H9 (cell line): ENCODE measurements at regions not wholly inside any gene's neighbourhood (a gene's known extent, or its start where the extent isn't known, plus 50 kb on each side); places are given as distances from the start of the nearest gene placed in this dataset.

ENCODE experiments used
- DNase-seq: peaks from one replicate; pipeline ENCODE4 v3.0.0-alpha.2; 2017
- H2AFZ ChIP-seq: one replicate; pipeline ENCODE4 v1.6.1; 2013; ENCODE audit warnings: mild to moderate bottlenecking, low read length, control low read depth, moderate library complexity
- H2AK5ac ChIP-seq: 2 replicates; pipeline ENCODE4 v1.6.1; 2013; ENCODE audit warnings: low read length, control low read depth, mixed read lengths; ENCODE audit not compliant: insufficient read length
- H2BK120ac ChIP-seq: one replicate; pipeline ENCODE4 v1.6.1; 2013; ENCODE audit warnings: low read depth, mild to moderate bottlenecking, low read length, control low read depth, inconsistent platforms; ENCODE audit not compliant: poor library complexity, severe bottlenecking
- H2BK12ac ChIP-seq: 2 replicates; pipeline ENCODE4 v1.6.1; 2013; ENCODE audit warnings: low read length, control low read depth, mixed read lengths, low read depth; ENCODE audit not compliant: insufficient read length
- H2BK15ac ChIP-seq: 2 replicates; pipeline ENCODE4 v1.6.1; 2013; ENCODE audit warnings: low read depth, low read length, control low read depth
- H2BK20ac ChIP-seq: one replicate; pipeline ENCODE4 v1.6.1; 2013; ENCODE audit warnings: low read depth, mild to moderate bottlenecking, low read length, control low read depth, inconsistent platforms; ENCODE audit not compliant: poor library complexity, severe bottlenecking
- H2BK5ac ChIP-seq: 2 replicates; pipeline ENCODE4 v1.6.1; 2013; ENCODE audit warnings: low read length, control low read depth, mixed read lengths; ENCODE audit not compliant: insufficient read length
- H3K14ac ChIP-seq: 2 replicates; pipeline ENCODE4 v1.6.1; 2013; ENCODE audit warnings: low read length, control low read depth; ENCODE audit not compliant: insufficient read depth
- H3K18ac ChIP-seq: 2 replicates; pipeline ENCODE4 v1.6.1; 2013; ENCODE audit warnings: low read depth, mild to moderate bottlenecking, mixed read lengths, low read length, control low read depth; ENCODE audit not compliant: insufficient read length
- H3K23ac ChIP-seq: 2 replicates; pipeline ENCODE4 v1.6.1; 2013; ENCODE audit warnings: low read length, control low read depth, mixed read lengths, low read depth; ENCODE audit not compliant: insufficient read length
- H3K23me2 ChIP-seq: 2 replicates; pipeline ENCODE4 v1.6.1; 2013; ENCODE audit warnings: low read depth, mild to moderate bottlenecking, mixed read lengths, low read length, control low read depth; ENCODE audit not compliant: insufficient read length, poor library complexity, severe bottlenecking
- H3K27ac ChIP-seq: 2 replicates; pipeline ENCODE4 v1.5.1; 2013; ENCODE audit warnings: low read length, control low read depth, mixed read lengths, low read depth; ENCODE audit not compliant: insufficient read length
- H3K27me3 ChIP-seq: 2 replicates; pipeline ENCODE4 v1.6.1; 2013; ENCODE audit warnings: low read length, control low read depth, inconsistent platforms; ENCODE audit not compliant: insufficient read depth
- H3K4ac ChIP-seq: 2 replicates; pipeline ENCODE4 v1.6.1; 2013; ENCODE audit warnings: low read depth, mild to moderate bottlenecking, control low read depth, inconsistent platforms, low read length, moderate library complexity
- H3K4me1 ChIP-seq: 2 replicates; pipeline ENCODE4 v1.6.1; 2013; ENCODE audit warnings: low read length, control low read depth, inconsistent platforms; ENCODE audit not compliant: insufficient read depth
- H3K4me2 ChIP-seq: 2 replicates; pipeline ENCODE4 v1.6.1; 2013; ENCODE audit warnings: low read length, control low read depth, mixed read lengths; ENCODE audit not compliant: insufficient read length, insufficient read depth
- H3K56ac ChIP-seq: 2 replicates; pipeline ENCODE4 v1.6.1; 2013; ENCODE audit warnings: low read depth, mild to moderate bottlenecking, mixed read lengths, low read length, control low read depth; ENCODE audit not compliant: insufficient read length
- H3K79me1 ChIP-seq: 2 replicates; pipeline ENCODE4 v1.6.1; 2013; ENCODE audit warnings: low read depth, mild to moderate bottlenecking, moderate library complexity, low read length, control low read depth, inconsistent platforms; ENCODE audit not compliant: insufficient read depth, poor library complexity, severe bottlenecking
- H3K79me2 ChIP-seq: 2 replicates; pipeline ENCODE4 v1.6.1; 2013; ENCODE audit warnings: low read length, control low read depth, inconsistent platforms; ENCODE audit not compliant: insufficient read depth
- H3K9ac ChIP-seq: 2 replicates; pipeline ENCODE4 v1.6.1; 2013; ENCODE audit warnings: low read length, control low read depth, mixed read lengths; ENCODE audit not compliant: insufficient read length; ENCODE audit errors: extremely low read depth
- H3K9me3 ChIP-seq: one replicate; pipeline ENCODE4 v1.6.1; 2013; ENCODE audit warnings: low read depth, low read length, inconsistent platforms; ENCODE audit not compliant: control insufficient read depth
- H3T11ph ChIP-seq: one replicate; pipeline ENCODE4 v1.6.1; 2013; ENCODE audit warnings: mild to moderate bottlenecking, low read length, control low read depth, inconsistent platforms
- H4K20me1 ChIP-seq: one replicate; pipeline ENCODE4 v1.6.1; 2013; ENCODE audit not compliant: control insufficient read depth, insufficient read length, insufficient read depth
- H4K5ac ChIP-seq: 2 replicates; pipeline ENCODE4 v1.6.1; 2013; ENCODE audit warnings: low read depth, mild to moderate bottlenecking, mixed read lengths, low read length, control low read depth; ENCODE audit not compliant: insufficient read length
- H4K8ac ChIP-seq: replicated peaks from 2 replicates; pipeline ENCODE4 v1.6.1; 2013; ENCODE audit warnings: low read length, control low read depth, mixed read lengths, low read depth; ENCODE audit not compliant: insufficient read length
- H4K91ac ChIP-seq: 2 replicates; pipeline ENCODE4 v1.6.1; 2013; ENCODE audit warnings: low read depth, mild to moderate bottlenecking, moderate library complexity, mixed read lengths, low read length, control low read depth; ENCODE audit not compliant: insufficient read length
- H3K27ac Mint-ChIP-seq, 3 experiments: 2 replicates in 2 of 3; 3 replicates in 1 of 3; pipeline ENCODE4 v1.8.0; 2020 to 2021; ENCODE audit warnings: mixed read lengths in 3 of 3, mild to moderate bottlenecking in 1 of 3, moderate library complexity in 1 of 3
- H3K27me3 Mint-ChIP-seq: 2 replicates; pipeline ENCODE4 v1.8.0; 2021; ENCODE audit warnings: low read depth, mild to moderate bottlenecking, moderate library complexity, mixed read lengths
- H3K36me3 Mint-ChIP-seq, 3 experiments: 2 replicates in 2 of 3; 3 replicates in 1 of 3; pipeline ENCODE4 v1.8.0; 2020 to 2021; ENCODE audit warnings: low read depth in 3 of 3, mixed read lengths in 3 of 3; ENCODE audit not compliant: insufficient read depth in 1 of 3
- H3K4me1 Mint-ChIP-seq, 2 experiments: 2 replicates each; pipeline ENCODE4 v1.8.0; 2020; ENCODE audit warnings: mixed read lengths in 2 of 2
- H3K4me3 Mint-ChIP-seq, 2 experiments: 2 replicates in 1 of 2; 3 replicates in 1 of 2; pipeline ENCODE4 v1.8.0; 2020 to 2021; ENCODE audit warnings: mild to moderate bottlenecking in 2 of 2, mixed read lengths in 2 of 2, moderate library complexity in 1 of 2
- H3K9me3 Mint-ChIP-seq, 2 experiments: 2 replicates in 1 of 2; 3 replicates in 1 of 2; pipeline ENCODE4 v1.8.0; 2020; ENCODE audit warnings: mild to moderate bottlenecking in 2 of 2, mixed read lengths in 2 of 2, moderate library complexity in 1 of 2
- WGBS: extraction: QIAGEN DNeasy Blood & Tissue Kit; methylation state at CpG from one replicate; pipeline ENCODE4 v1.1.7; 2013; ENCODE audit warnings: missing lambda C conversion rate, low lambda C conversion rate, mixed read lengths; ENCODE audit not compliant: insufficient read length; ENCODE audit errors: extremely low coverage; 5-methylcytosine and 5-hydroxymethylcytosine counted together
- TF ChIP-seq, protein P1 (sequence below): fragments of 200-600 bp; sonication (generic); conservative IDR thresholded peaks from 3 replicates; pipeline ENCODE4 v1.8.0; 2021; ENCODE audit warnings: antibody characterized with exemption, mild to moderate bottlenecking

DNA sequence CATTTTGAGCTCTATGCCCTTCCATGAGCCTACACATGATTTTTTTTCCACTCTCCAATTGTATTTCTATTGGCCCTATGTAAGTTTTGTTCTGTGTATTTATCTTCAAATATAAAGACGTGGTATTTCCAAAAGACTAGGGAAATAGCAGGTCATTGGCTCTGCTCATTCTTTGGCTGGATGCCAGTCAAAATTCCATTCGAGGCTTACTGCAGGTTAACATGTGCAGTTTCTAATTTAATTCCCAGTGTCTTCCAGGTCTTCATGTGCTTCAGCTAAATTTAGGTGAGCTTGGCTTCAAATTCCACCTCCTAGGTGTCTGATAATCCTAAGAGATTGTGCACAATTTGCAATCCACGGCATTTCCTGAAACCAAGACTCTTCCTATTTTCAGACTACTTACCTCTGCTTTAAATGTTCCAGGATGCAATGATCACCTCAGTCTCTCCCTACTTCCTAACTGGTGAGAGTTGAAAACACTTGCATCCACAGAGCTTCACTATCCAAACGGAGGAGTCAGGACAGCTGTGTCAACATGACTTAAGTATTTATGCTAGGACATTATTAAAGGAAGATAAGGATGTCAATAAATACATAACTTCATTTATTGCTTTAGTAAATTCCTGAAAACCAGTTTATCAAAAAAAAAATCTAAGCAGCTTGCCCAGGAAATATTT is 236.1 kb downstream of the COL12A1 start:
- Histone ChIP-seq H4K8ac (no peak overlapping the region), H3K4ac (no peak overlapping the region), H4K5ac (no peak overlapping the region), H3K27ac (no peak overlapping the region), H3K27me3 (no peaks in the 10 kb centered on the region), H3K4me1 (no peaks in the 10 kb centered on the region), H2AK5ac (no peak overlapping the region), H3T11ph (no peak overlapping the region), H3K79me2 (no peaks in the 10 kb centered on the region), H3K23me2 (no peaks in the 10 kb centered on the region), H4K20me1 (no peaks in the 10 kb centered on the region), H2BK15ac (no peak overlapping the region), H3K9ac (no peak overlapping the region), H3K4me2 (no peak overlapping the region), H2BK20ac (no peak overlapping the region), H3K56ac (no peak overlapping the region), H2AFZ (no peak overlapping the region), H3K23ac (no peak overlapping the region), H3K18ac (no peak overlapping the region), H2BK120ac (no peak overlapping the region), H2BK5ac (no peak overlapping the region), H3K14ac (no peak overlapping the region), H3K79me1 (no peaks in the 10 kb centered on the region), H2BK12ac (no peak overlapping the region), H3K9me3 (no peaks in the 10 kb centered on the region), H4K91ac (no peak overlapping the region)
- no peak for DNase-seq
- TF ChIP-seq, protein P1, sequence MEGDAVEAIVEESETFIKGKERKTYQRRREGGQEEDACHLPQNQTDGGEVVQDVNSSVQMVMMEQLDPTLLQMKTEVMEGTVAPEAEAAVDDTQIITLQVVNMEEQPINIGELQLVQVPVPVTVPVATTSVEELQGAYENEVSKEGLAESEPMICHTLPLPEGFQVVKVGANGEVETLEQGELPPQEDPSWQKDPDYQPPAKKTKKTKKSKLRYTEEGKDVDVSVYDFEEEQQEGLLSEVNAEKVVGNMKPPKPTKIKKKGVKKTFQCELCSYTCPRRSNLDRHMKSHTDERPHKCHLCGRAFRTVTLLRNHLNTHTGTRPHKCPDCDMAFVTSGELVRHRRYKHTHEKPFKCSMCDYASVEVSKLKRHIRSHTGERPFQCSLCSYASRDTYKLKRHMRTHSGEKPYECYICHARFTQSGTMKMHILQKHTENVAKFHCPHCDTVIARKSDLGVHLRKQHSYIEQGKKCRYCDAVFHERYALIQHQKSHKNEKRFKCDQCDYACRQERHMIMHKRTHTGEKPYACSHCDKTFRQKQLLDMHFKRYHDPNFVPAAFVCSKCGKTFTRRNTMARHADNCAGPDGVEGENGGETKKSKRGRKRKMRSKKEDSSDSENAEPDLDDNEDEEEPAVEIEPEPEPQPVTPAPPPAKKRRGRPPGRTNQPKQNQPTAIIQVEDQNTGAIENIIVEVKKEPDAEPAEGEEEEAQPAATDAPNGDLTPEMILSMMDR = no peak
- Mint-ChIP-seq H3K36me3 (peaks cover 0 to 4% (median 0%) of the 10 kb centered on the region in 3 experiments; a peak in 1 of 7 replicates), H3K27ac (no peak overlapping the region), H3K4me1 (peaks cover 8 to 15% of the 10 kb centered on the region in 2 experiments; a peak in 3 of 4 replicates), H3K27me3 (no peaks in the 10 kb centered on the region), H3K9me3 (no peaks in the 10 kb centered on the region; a peak in 1 of 5 replicates), H3K4me3 (no peak overlapping the region)
- WGBS = no CpG with 5 or more reads among the region's 4 CpGs
